Memory B cell (primary cell): ENCODE measurements at regions not wholly inside any gene's neighbourhood (a gene's known extent, or its start where the extent isn't known, plus 50 kb on each side); places are given as distances from the start of the nearest gene placed in this dataset.

Source experiments
- ATAC-seq: fragments of 150-1000 bp; cut with Tn5 transposase; 2 replicates; pipeline ENCODE4 v1.10.0; 2021; ENCODE audit warnings: low read depth, mild to moderate bottlenecking, moderate library complexity
- DNase-seq, 2 donors: peaks; one replicate each; pipeline ENCODE4 v3.0.0; 2022; ENCODE audit warnings: low spot score in 2 of 2
- H3K27ac Mint-ChIP-seq: one replicate; pipeline ENCODE4 v1.8.0; 2022; ENCODE audit warnings: mild to moderate bottlenecking, moderate library complexity, mixed read lengths
- H3K27me3 Mint-ChIP-seq: one replicate; pipeline ENCODE4 v1.8.0; 2022; ENCODE audit warnings: mixed read lengths
- H3K36me3 Mint-ChIP-seq: one replicate; pipeline ENCODE4 v1.8.0; 2022; ENCODE audit warnings: mild to moderate bottlenecking, mixed read lengths
- H3K4me1 Mint-ChIP-seq: one replicate; pipeline ENCODE4 v1.8.0; 2022; ENCODE audit warnings: mixed read lengths
- H3K4me3 Mint-ChIP-seq: one replicate; pipeline ENCODE4 v1.8.0; 2022; ENCODE audit warnings: mild to moderate bottlenecking, moderate library complexity, mixed read lengths
- H3K9me3 Mint-ChIP-seq: one replicate; pipeline ENCODE4 v1.8.0; 2022; ENCODE audit warnings: mixed read lengths

DNA sequence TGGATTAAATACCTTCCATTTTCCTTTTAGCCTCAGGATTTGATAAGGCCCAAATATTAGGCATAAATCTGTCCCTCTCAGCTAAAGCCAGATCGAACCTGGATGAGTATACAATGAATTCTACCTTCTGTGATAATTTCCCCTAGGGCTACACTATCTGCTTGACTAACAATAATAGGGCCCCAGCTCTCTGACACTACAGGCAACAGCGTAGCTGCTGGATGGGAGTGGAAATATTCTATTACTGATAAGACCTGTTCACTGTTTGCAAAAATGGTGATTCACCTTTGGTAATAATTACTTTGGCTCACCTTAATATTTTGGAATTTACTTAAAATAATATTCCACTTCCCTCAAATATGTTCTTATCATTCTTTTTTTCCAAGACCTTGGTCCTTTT, 644.2 kb upstream of the SEMA6A start:
- Mint-ChIP-seq H3K4me1 (no peaks in the 10 kb centered on the region), H3K36me3 (no peaks in the 10 kb centered on the region), H3K27ac (no peak overlapping the region), H3K9me3 (peaks cover 6% of the 10 kb centered on the region), H3K27me3 (no peaks in the 10 kb centered on the region), H3K4me3 (no peak overlapping the region)
- DNase-seq (no peak), ATAC-seq (no peak)

GRCh38 chr5:117212866-117213265, 638.2 kb upstream of the SEMA6A start:
- Mint-ChIP-seq H3K4me1 (no peaks in the 10 kb centered on the region), H3K27ac (no peak overlapping the region), H3K27me3 (no peaks in the 10 kb centered on the region), H3K9me3 (peaks cover 11% of the 10 kb centered on the region), H3K36me3 (no peaks in the 10 kb centered on the region), H3K4me3 (no peak overlapping the region)
- no peak for DNase-seq
- ATAC-seq, result no peak

- ATAC-seq, result no peak
- Mint-ChIP-seq H3K36me3 (no peaks in the 10 kb centered on the region), H3K4me1 (no peaks in the 10 kb centered on the region), H3K27ac (no peak overlapping the region), H3K27me3 (no peaks in the 10 kb centered on the region), H3K9me3 (peaks cover 8% of the 10 kb centered on the region), H3K4me3 (no peak overlapping the region)
- DNase-seq, result no peak
These were observed 636.2 kb upstream of the SEMA6A start for GRCh38 chr5:117210796-117211195.

DNA sequence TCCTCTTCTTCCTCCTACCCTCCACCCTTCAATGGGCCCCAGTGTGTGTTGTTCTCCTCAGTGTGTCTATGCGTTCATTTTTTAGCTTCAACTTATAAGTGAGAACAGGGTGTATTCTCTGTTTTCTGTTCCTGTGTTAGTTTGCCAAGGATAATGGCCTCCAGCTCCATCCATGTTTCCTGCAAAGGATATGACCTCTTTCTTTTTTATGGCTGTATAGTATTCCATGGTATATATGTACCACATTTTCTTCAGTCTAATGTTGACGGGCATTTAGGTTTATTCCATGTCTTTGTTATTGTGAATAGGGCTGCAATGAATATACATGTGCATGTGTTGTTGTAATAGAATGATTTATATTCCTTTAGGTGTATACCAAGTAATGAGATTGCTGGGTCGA, 634.9 kb upstream of the SEMA6A start:
- Mint-ChIP-seq H3K27ac (no peak overlapping the region), H3K36me3 (no peaks in the 10 kb centered on the region), H3K4me3 (no peak overlapping the region), H3K9me3 (peaks cover 7% of the 10 kb centered on the region), H3K4me1 (no peaks in the 10 kb centered on the region), H3K27me3 (no peaks in the 10 kb centered on the region)
- ATAC-seq, result no peak
- no peak for DNase-seq

- ATAC-seq (no peak), DNase-seq (no peak)
- Mint-ChIP-seq H3K27ac (no peak overlapping the region), H3K4me1 (no peaks in the 10 kb centered on the region), H3K36me3 (no peaks in the 10 kb centered on the region), H3K4me3 (no peak overlapping the region), H3K27me3 (no peaks in the 10 kb centered on the region), H3K9me3 (peaks cover 7% of the 10 kb centered on the region)
These were observed 632.6 kb upstream of the SEMA6A start for GRCh38 chr5:117207088-117207668.

- no peaks in the 10 kb centered on the region for H3K36me3 Mint-ChIP-seq
- H3K4me1 Mint-ChIP-seq, result no peaks in the 10 kb centered on the region
- H3K4me3 Mint-ChIP-seq, result no peak overlapping the region
- no peak overlapping the region for H3K27ac Mint-ChIP-seq
- H3K27me3 Mint-ChIP-seq, result no peaks in the 10 kb centered on the region
- no peak for DNase-seq
- ATAC-seq, result no peak
- H3K9me3 Mint-ChIP-seq, result peaks cover 7% of the 10 kb centered on the region
These were observed 631.3 kb upstream of the SEMA6A start for GRCh38 chr5:117205894-117206293.

GRCh38 chr5:117204926-117205869, 630.6 kb upstream of the SEMA6A start:
- Mint-ChIP-seq H3K27ac (no peak overlapping the region), H3K4me1 (no peaks in the 10 kb centered on the region), H3K9me3 (peaks cover 8% of the 10 kb centered on the region), H3K36me3 (no peaks in the 10 kb centered on the region), H3K27me3 (no peaks in the 10 kb centered on the region), H3K4me3 (no peak overlapping the region)
- no peak for DNase-seq
- ATAC-seq, result no peak

GRCh38 chr5:117204404-117204803, 629.8 kb upstream of the SEMA6A start:
- no peak for DNase-seq
- H3K4me1 Mint-ChIP-seq, result no peaks in the 10 kb centered on the region
- no peak overlapping the region for H3K27ac Mint-ChIP-seq
- no peaks in the 10 kb centered on the region for H3K27me3 Mint-ChIP-seq
- H3K36me3 Mint-ChIP-seq, result no peaks in the 10 kb centered on the region
- H3K9me3 Mint-ChIP-seq, result peaks cover 3% of the 10 kb centered on the region
- no peak for ATAC-seq
- H3K4me3 Mint-ChIP-seq, result no peak overlapping the region

- Mint-ChIP-seq H3K9me3 (peaks cover 1% of the 10 kb centered on the region), H3K4me1 (no peaks in the 10 kb centered on the region), H3K27me3 (no peaks in the 10 kb centered on the region), H3K36me3 (no peaks in the 10 kb centered on the region), H3K4me3 (no peak overlapping the region), H3K27ac (no peak overlapping the region)
- no peak for DNase-seq
- no peak for ATAC-seq
These were observed 629.0 kb upstream of the SEMA6A start for GRCh38 chr5:117203584-117203983.

- DNase-seq, result no peak
- H3K4me3 Mint-ChIP-seq, result no peak overlapping the region
- H3K4me1 Mint-ChIP-seq, result no peaks in the 10 kb centered on the region
- H3K9me3 Mint-ChIP-seq, result peaks cover 5% of the 10 kb centered on the region
- no peak for ATAC-seq
- H3K27ac Mint-ChIP-seq, result no peak overlapping the region
- no peaks in the 10 kb centered on the region for H3K27me3 Mint-ChIP-seq
- no peaks in the 10 kb centered on the region for H3K36me3 Mint-ChIP-seq
These were observed 626.4 kb upstream of the SEMA6A start for GRCh38 chr5:117201001-117201400.

DNA sequence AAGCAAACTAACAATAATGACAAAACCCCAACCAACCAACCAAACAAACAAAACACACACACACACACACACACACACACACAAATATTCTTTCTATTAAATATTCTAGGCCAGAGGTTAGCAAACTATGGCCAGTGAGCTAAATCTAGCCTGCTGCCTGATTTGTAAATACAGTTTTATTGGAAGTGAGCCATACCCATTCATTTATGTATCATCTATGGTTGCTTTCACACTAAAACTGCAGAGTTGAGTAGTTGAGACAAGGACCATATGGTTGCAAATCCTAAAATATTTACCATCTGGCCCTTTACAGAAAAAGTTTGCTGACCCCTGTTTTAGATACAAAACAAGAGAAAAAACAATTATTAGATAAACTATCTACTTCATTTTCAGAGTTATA, 620.5 kb upstream of the SEMA6A start:
- Mint-ChIP-seq H3K9me3 (peaks cover 5% of the 10 kb centered on the region), H3K4me3 (no peak overlapping the region), H3K36me3 (no peaks in the 10 kb centered on the region), H3K27me3 (no peaks in the 10 kb centered on the region), H3K4me1 (no peaks in the 10 kb centered on the region), H3K27ac (no peak overlapping the region)
- ATAC-seq, result no peak
- no peak for DNase-seq

GRCh38 chr5:117191251-117191650, 616.6 kb upstream of the SEMA6A start:
- Mint-ChIP-seq H3K27ac (no peak overlapping the region), H3K36me3 (no peaks in the 10 kb centered on the region), H3K4me1 (no peaks in the 10 kb centered on the region), H3K9me3 (peaks cover 1% of the 10 kb centered on the region), H3K27me3 (no peaks in the 10 kb centered on the region), H3K4me3 (no peak overlapping the region)
- DNase-seq (no peak), ATAC-seq (no peak)

DNA sequence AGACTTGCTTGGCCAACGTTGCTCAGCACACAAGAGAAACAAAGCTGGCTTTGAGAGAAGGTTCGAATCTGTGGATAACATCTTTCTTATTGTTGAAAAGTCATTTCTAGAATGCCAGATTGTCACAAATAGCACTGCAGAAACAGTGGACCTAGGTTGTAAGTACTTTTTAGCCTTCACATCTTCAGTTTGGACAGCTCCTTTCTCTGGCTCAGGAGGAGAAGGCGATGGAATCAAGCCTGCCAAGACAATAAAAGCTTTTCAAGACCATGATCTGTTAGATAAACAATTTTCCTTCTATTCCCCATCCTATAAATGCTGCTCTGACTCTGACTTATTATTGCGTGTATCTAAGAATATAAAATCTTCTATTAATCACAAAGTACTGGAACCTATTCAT, 615.2 kb upstream of the SEMA6A start:
- DNase-seq (no peak), ATAC-seq (no peak)
- no peaks in the 10 kb centered on the region for H3K27me3 Mint-ChIP-seq
- H3K4me3 Mint-ChIP-seq, result no peak overlapping the region
- no peak overlapping the region for H3K27ac Mint-ChIP-seq
- no peaks in the 10 kb centered on the region for H3K4me1 Mint-ChIP-seq
- no peaks in the 10 kb centered on the region for H3K36me3 Mint-ChIP-seq
- H3K9me3 Mint-ChIP-seq, result peaks cover 1% of the 10 kb centered on the region

DNA sequence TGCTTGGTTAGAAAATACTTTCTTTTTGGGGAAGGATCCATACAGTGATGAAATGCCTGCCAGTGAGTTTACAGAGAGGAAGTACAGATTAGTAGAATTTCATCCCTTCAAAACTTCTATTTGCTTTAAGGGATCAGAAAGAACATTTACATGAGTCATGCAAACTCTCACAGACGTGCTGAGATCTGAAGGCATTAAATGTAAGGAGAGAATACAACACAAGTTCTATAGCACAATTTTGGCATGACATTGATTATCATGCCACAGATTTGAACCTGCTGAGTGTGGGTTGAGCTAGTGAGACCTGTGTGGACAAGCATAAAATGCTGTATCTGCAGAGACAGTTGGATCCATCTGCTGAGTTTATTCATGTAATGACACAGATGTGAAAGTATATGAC, 613.6 kb upstream of the SEMA6A start:
- Mint-ChIP-seq H3K4me1 (no peaks in the 10 kb centered on the region), H3K36me3 (no peaks in the 10 kb centered on the region), H3K27me3 (no peaks in the 10 kb centered on the region), H3K27ac (no peak overlapping the region), H3K9me3 (peaks cover 1% of the 10 kb centered on the region), H3K4me3 (no peak overlapping the region)
- ATAC-seq, result no peak
- no peak for DNase-seq

DNA sequence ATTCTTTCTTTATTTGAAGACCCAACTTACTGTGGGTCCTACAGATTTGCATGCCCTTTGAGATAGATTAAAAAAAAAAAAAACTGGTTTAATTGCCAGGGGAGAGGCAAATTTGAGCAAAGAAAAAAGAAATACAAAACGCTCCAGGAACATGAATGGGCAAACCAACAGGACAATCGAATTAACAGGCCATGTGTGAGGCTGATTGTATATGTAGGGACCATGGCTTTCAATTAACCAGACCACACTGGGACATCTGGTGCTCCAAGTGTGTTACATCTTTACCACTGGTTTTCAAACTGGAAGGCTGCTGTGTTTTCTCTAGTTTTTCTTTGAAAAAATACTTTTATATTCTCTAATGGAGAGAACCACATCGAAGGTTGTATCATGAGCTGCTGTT, 612.1 kb upstream of the SEMA6A start:
- no peaks in the 10 kb centered on the region for H3K36me3 Mint-ChIP-seq
- DNase-seq, result no peak

More for the DNA sequence above, 612.1 kb upstream of the SEMA6A start:
- no peaks in the 10 kb centered on the region for H3K4me1 Mint-ChIP-seq
- no peak for ATAC-seq
- H3K9me3 Mint-ChIP-seq, result peaks cover 2% of the 10 kb centered on the region
- no peak overlapping the region for H3K4me3 Mint-ChIP-seq
- no peak overlapping the region for H3K27ac Mint-ChIP-seq
- H3K27me3 Mint-ChIP-seq, result no peaks in the 10 kb centered on the region
